PC-9 (cell line): ENCODE measurements at regions not wholly inside any gene's neighbourhood (a gene's known extent, or its start where the extent isn't known, plus 50 kb on each side); places are given as distances from the start of the nearest gene placed in this dataset.

ENCODE experiments used
- BruUV-seq: library from RNA; stranded (reverse); fragments of 400-500 nt; replicated peaks from 2 replicates; lab custom pipeline; 2021; lab: Mats Ljungman, UMichigan
- CTCF ChIA-PET: fragments of 300-600 bp; sonication (Branson Sonifier 250); formaldehyde crosslinking; loops from one replicate; lab custom pipeline; 2022; ENCODE audit warnings: antibody characterized with exemption; lab: Charles Lee
- POLR2A ChIA-PET: fragments of 300-600 bp; sonication (Branson Sonifier 250); formaldehyde crosslinking; loops from one replicate; lab custom pipeline; 2022; ENCODE audit warnings: antibody characterized with exemption; ENCODE audit not compliant: unreplicated experiment; lab: Charles Lee
- DNase-seq, 2 experiments: peaks; one replicate each; pipeline versions ENCODE4 v3.0.0 to v3.0.0-alpha.2; 2015 to 2022; ENCODE audit warnings: mixed read lengths in 1 of 2
- H2AFZ ChIP-seq: fragments of 200-600 bp; sonication (generic); 2 replicates; pipeline ENCODE4 v1.8.1; 2017; ENCODE audit warnings: antibody characterized with exemption
- H3F3A ChIP-seq: fragments of 200-600 bp; sonication (generic); 2 replicates; pipeline ENCODE4 v1.8.1; 2017; ENCODE audit warnings: antibody characterized with exemption, mild to moderate bottlenecking, low read depth; ENCODE audit not compliant: insufficient read depth
- H3K27ac ChIP-seq: fragments of 200-600 bp; sonication (generic); 2 replicates; pipeline ENCODE4 v1.6.1; 2016; ENCODE audit warnings: mixed run types
- H3K27me3 ChIP-seq: fragments of 200-600 bp; sonication (generic); 2 replicates; pipeline ENCODE4 v1.6.1; 2016; ENCODE audit warnings: low read depth, mixed run types; ENCODE audit not compliant: insufficient read depth
- H3K36me3 ChIP-seq: fragments of 200-600 bp; sonication (generic); 2 replicates; pipeline ENCODE4 v1.6.1; 2016; ENCODE audit warnings: low read depth, mixed run types
- H3K4me1 ChIP-seq: fragments of 200-600 bp; sonication (generic); replicated peaks from 2 replicates; pipeline ENCODE4 v1.6.1; 2016; ENCODE audit warnings: mixed run types; ENCODE audit not compliant: insufficient read depth
- H3K4me2 ChIP-seq: fragments of 200-600 bp; sonication (generic); 2 replicates; pipeline ENCODE4 v1.6.1; 2017; ENCODE audit warnings: mixed run types
- H3K4me3 ChIP-seq: fragments of 200-600 bp; sonication (generic); 2 replicates; pipeline ENCODE4 v1.6.1; 2016; ENCODE audit warnings: mixed run types
- H3K79me2 ChIP-seq: fragments of 200-600 bp; sonication (generic); 2 replicates; pipeline ENCODE4 v1.6.1; 2017; ENCODE audit warnings: low read depth, mixed run types
- H3K9me2 ChIP-seq: fragments of 200-600 bp; sonication (generic); 2 replicates; pipeline ENCODE4 v1.8.1; 2017; ENCODE audit warnings: mild to moderate bottlenecking; ENCODE audit not compliant: insufficient read depth
- H3K9me3 ChIP-seq: fragments of 200-600 bp; sonication (generic); 2 replicates; pipeline ENCODE4 v1.8.1; 2016; ENCODE audit warnings: low read depth; ENCODE audit not compliant: insufficient read depth
- H4K20me1 ChIP-seq: fragments of 200-600 bp; sonication (generic); 2 replicates; pipeline ENCODE4 v1.8.1; 2017; ENCODE audit not compliant: insufficient read depth
- CTCF ChIP-seq: fragments of 200-600 bp; sonication (generic); conservative IDR thresholded peaks from 2 replicates; pipeline ENCODE4 v1.6.1; 2017; ENCODE audit warnings: mixed run types, antibody characterized with exemption, mild to moderate bottlenecking, moderate library complexity
- EZH2 ChIP-seq: fragments of 200-600 bp; sonication (generic); IDR thresholded peaks from 2 replicates; pipeline ENCODE4 v1.8.0; 2017; ENCODE audit warnings: antibody characterized with exemption, low read depth
- intact Hi-C: fragments of 100-400 bp; cut with micrococcal nuclease; formaldehyde crosslinking; loops from one replicate; pipeline ENCODE4 v1.10.0; 2022; ENCODE audit not compliant: unreplicated experiment

DNA sequence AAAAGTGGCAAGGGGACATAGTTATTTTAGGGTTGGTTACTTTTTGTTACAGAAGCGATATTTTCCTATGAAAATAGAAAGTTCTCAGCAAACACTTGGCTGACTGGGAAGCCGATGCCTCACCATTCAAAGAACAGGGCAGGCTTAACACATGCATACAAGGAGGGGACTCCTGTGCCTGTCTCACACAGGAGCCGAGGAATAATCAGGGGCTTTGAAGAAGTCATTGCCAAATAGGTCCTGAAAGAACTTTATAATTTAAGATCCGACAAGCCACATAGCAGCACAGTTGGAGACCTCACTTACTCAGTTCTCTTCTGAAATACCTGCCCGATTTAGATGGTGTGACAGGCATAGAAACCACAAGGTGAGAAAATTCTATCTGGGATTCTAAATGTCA, 389.8 kb downstream of the EMP1 start:
- H3K36me3 ChIP-seq = no peaks in the 10 kb centered on the region
- no peaks in the 10 kb centered on the region for H3K9me2 ChIP-seq
- no peaks in the 10 kb centered on the region for H4K20me1 ChIP-seq
- H3K79me2 ChIP-seq = no peaks in the 10 kb centered on the region
- peaks cover 2% of the 10 kb centered on the region; the same call in 1 of the 2 replicates for H3K4me1 ChIP-seq
- no peaks in the 10 kb centered on the region for H3F3A ChIP-seq
- BruUV-seq = no TSS peak
- no peak overlapping the region for H3K4me2 ChIP-seq
- CTCF ChIA-PET = no interaction called here
- H2AFZ ChIP-seq = no peak overlapping the region
- H3K4me3 ChIP-seq = no peak overlapping the region
- no peaks in the 10 kb centered on the region for H3K27me3 ChIP-seq
- no peak for DNase-seq
- intact Hi-C loops = no loop called here
- TF ChIP-seq CTCF (no peak), EZH2 (no peak)
- POLR2A ChIA-PET = no interaction called here
- no peak overlapping the region for H3K27ac ChIP-seq
- H3K9me3 ChIP-seq = no peaks in the 10 kb centered on the region

DNA sequence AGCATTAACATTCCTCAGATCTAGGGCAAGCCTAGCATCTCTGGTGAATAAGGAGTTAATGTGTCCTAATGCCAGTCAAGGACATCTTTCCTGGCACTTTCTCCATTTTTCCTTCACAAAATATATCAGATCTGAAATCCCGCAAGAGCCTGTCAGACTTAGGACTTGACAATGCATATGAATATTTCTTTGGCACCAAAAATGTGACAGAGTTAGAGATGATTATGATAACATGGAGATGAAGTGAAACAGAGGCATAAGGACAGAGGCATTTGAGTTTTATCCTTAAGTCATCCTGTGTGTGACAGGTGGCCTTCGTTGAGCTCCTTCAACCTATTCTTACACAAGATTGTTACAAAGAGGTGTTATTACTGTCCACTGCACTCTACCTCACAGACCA, 388.0 kb downstream of the EMP1 start:
- Histone ChIP-seq H3K36me3 (no peaks in the 10 kb centered on the region), H3K4me2 (no peak overlapping the region), H3K9me3 (no peaks in the 10 kb centered on the region), H3F3A (peaks cover 9% of the 10 kb centered on the region; the same call in 1 of the 2 replicates), H3K9me2 (no peaks in the 10 kb centered on the region), H3K27me3 (no peaks in the 10 kb centered on the region), H3K4me1 (peaks cover 12% of the 10 kb centered on the region), H3K4me3 (no peak overlapping the region), H2AFZ (no peak overlapping the region), H4K20me1 (no peaks in the 10 kb centered on the region), H3K79me2 (no peaks in the 10 kb centered on the region), H3K27ac (no peak overlapping the region)
- DNase-seq = no peak
- POLR2A ChIA-PET = interaction anchor here (0.5 kb wide), 1 partner anchor 862 kb away, joined by 23 read pairs; no protein-coding TSS in a partner anchor
- TF ChIP-seq EZH2 (no peak), CTCF (no peak)
- CTCF ChIA-PET = no interaction called here
- intact Hi-C loops = no loop called here
- BruUV-seq = no TSS peak

DNA sequence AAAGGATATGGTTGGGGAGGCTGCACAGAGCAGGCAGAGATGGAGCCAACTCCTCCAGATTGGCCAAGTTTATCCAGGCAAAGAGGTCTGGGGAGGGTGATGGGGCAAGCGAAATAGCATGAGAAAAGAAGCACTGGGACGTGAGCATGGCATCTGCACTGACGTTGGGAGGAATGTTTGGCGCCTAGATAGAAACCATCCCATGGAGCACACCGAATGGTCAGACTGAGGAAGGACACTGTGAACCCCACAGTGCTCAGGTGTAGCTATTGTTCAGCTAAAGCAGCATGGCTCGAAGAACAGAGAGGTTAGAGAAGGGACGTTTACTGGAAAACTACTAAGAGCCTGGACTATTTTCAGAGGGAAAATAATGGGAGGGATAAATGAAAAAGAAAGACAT, 387.1 kb downstream of the EMP1 start:
- Histone ChIP-seq H3K27ac (no peak overlapping the region), H2AFZ (no peak overlapping the region), H3K4me3 (no peak overlapping the region), H3F3A (peaks cover 9% of the 10 kb centered on the region; the same call in 1 of the 2 replicates), H3K9me3 (no peaks in the 10 kb centered on the region), H3K27me3 (no peaks in the 10 kb centered on the region), H3K4me2 (no peak overlapping the region), H3K79me2 (no peaks in the 10 kb centered on the region), H4K20me1 (no peaks in the 10 kb centered on the region), H3K4me1 (peaks cover 12% of the 10 kb centered on the region), H3K9me2 (no peaks in the 10 kb centered on the region), H3K36me3 (no peaks in the 10 kb centered on the region)
- no peak for DNase-seq
- ChIA-PET POLR2A (no interaction called here), CTCF (no interaction called here)
- TF ChIP-seq CTCF (no peak), EZH2 (no peak)
- no TSS peak for BruUV-seq
- intact Hi-C loops = no loop called here
